22Rv1 (cell line): ENCODE measurements at regions not wholly inside any gene's neighbourhood (a gene's known extent, or its start where the extent isn't known, plus 50 kb on each side); places are given as distances from the start of the nearest gene placed in this dataset.

Experiments used
- CTCF ChIP-seq: fragments of 450-650 bp; IDR thresholded peaks from 2 replicates; pipeline ENCODE4 v1.5.1; 2017; ENCODE audit warnings: mild to moderate bottlenecking
- ZFX ChIP-seq: fragments of 450-650 bp; IDR thresholded peaks from 2 replicates; pipeline ENCODE4 v1.6.1; 2017; ENCODE audit warnings: antibody characterized with exemption, borderline replicate concordance

- TF ChIP-seq CTCF (no peak), ZFX (no peak)
These were observed 378.7 kb upstream of the DYNLRB2 start for GRCh38 chr16:80161799-80162739.
